ENCODE measurements at regions not wholly inside any gene's neighbourhood (a gene's known extent, or its start where the extent isn't known, plus 50 kb on each side); places are given as distances from the start of the nearest gene placed in this dataset.

DNA sequence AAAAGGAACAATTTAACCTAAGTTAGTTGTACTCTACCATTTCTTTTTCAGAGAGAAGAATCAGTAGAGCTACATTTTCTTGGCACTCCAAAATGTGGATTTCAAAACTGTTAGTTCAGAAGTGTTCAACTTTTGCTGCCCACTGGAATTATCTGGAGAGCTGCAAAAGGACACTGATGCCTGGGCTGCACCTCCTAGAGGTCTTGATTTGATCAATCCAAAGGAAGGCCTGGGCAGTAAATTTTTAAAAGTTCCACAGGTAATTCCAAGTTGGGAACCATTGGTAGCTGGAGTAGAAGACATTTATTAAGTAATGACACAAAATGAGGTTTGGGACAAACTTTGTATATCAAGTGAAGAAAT, 79.3 kb upstream of the HMCN1 start:
- POLR2A ChIA-PET = no interaction called here
- Histone ChIP-seq H3K27ac (ENCODE audit: insufficient read depth, low read depth, low read length) (no peak overlapping the region), H3K4me3 (replicated peaks in 1 of 3; ENCODE audit: insufficient read depth in 1 of 3, low read depth in 1 of 3, low read length in 3 of 3) (no peak overlapping the region), H3K36me3 (ENCODE audit: control insufficient read depth in 2 of 2, extremely low read depth in 1 of 2, insufficient read depth in 2 of 2, low read length in 2 of 2) (no peaks in the 10 kb centered on the region), H2AFZ (ENCODE audit: low read depth, low read length) (no peak overlapping the region), H3K27me3 (ENCODE audit: control insufficient read depth in 2 of 2, insufficient read depth in 2 of 2, low read length in 2 of 2) (no peaks in the 10 kb centered on the region), H3K4me1 (ENCODE audit: control insufficient read depth, extremely low read depth, insufficient read depth, low read length) (no peaks in the 10 kb centered on the region), H3K9me3 (replicated peaks; ENCODE audit: control insufficient read depth, insufficient read depth, low read length) (no peaks in the 10 kb centered on the region), H3K9ac (replicated peaks; ENCODE audit: extremely low read depth, insufficient read depth, low read length) (no peak overlapping the region), H4K20me1 (replicated peaks; ENCODE audit: control insufficient read depth, extremely low read depth, insufficient read depth, low read length) (no peaks in the 10 kb centered on the region), H3K79me2 (ENCODE audit: control insufficient read depth, insufficient read depth, low read length) (no peaks in the 10 kb centered on the region), H3K4me2 (ENCODE audit: insufficient read depth, low read length) (no peak overlapping the region), H3K9me1 (replicated peaks; ENCODE audit: control insufficient read depth, extremely low read depth, insufficient read depth, low read length) (no peaks in the 10 kb centered on the region)
- CTCF ChIA-PET = interaction anchor here (1.2 kb wide), 1 partner anchor 8 kb away, joined by 4 read pairs; no protein-coding TSS in a partner anchor
- dilution Hi-C loops (cut with MboI; ENCODE audit: extremely low pct_ligation_motif_present, low sequenced_read_pairs) (no loop called here), intact Hi-C loops (cut with micrococcal nuclease) (no loop called here)
- no TSS peak for BruUV-seq (replicated peaks)
- no peak for FAIRE-seq
- TF ChIP-seq POLR2A (IDR thresholded peaks at IDR 0.05; ENCODE audit: low read depth, low read length) (no peak), MYC (IDR thresholded peaks at IDR 0.05; ENCODE audit: low read depth, low read length) (no peak), EZH2 (IDR thresholded peaks at IDR 0.05; ENCODE audit: borderline replicate concordance, low read depth, low read length, severe bottlenecking) (no peak), POLR2AphosphoS5 (IDR thresholded peaks at IDR 0.05; ENCODE audit: insufficient read depth, low read depth, low read length) (no peak), GATA2 (IDR thresholded peaks at IDR 0.05; ENCODE audit: insufficient read depth, insufficient read length, low read depth, low read length) (no peak), JUN (IDR thresholded peaks at IDR 0.05; ENCODE audit: borderline replicate concordance, insufficient read depth, insufficient read length, low read depth) (no peak), FOS (IDR thresholded peaks at IDR 0.05; ENCODE audit: borderline replicate concordance, insufficient read depth, low read length) (no peak)
- TF ChIP-seq, protein P1, sequence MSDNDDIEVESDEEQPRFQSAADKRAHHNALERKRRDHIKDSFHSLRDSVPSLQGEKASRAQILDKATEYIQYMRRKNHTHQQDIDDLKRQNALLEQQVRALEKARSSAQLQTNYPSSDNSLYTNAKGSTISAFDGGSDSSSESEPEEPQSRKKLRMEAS (IDR thresholded peaks at IDR 0.05; ENCODE audit: insufficient read depth, insufficient read length) = no peak
- TF ChIP-seq, protein P2, sequence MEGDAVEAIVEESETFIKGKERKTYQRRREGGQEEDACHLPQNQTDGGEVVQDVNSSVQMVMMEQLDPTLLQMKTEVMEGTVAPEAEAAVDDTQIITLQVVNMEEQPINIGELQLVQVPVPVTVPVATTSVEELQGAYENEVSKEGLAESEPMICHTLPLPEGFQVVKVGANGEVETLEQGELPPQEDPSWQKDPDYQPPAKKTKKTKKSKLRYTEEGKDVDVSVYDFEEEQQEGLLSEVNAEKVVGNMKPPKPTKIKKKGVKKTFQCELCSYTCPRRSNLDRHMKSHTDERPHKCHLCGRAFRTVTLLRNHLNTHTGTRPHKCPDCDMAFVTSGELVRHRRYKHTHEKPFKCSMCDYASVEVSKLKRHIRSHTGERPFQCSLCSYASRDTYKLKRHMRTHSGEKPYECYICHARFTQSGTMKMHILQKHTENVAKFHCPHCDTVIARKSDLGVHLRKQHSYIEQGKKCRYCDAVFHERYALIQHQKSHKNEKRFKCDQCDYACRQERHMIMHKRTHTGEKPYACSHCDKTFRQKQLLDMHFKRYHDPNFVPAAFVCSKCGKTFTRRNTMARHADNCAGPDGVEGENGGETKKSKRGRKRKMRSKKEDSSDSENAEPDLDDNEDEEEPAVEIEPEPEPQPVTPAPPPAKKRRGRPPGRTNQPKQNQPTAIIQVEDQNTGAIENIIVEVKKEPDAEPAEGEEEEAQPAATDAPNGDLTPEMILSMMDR (IDR thresholded peaks at IDR 0.05; ENCODE audit: extremely low read depth in 1 of 2, insufficient read depth in 1 of 2, low read depth in 1 of 2, low read length in 2 of 2) = no peak
- DNase-seq (ENCODE audit: low read depth, low spot score) = no peak

All from endothelial cell of umbilical vein (primary cell).